ENCODE measurements at regions not wholly inside any gene's neighbourhood (a gene's known extent, or its start where the extent isn't known, plus 50 kb on each side); places are given as distances from the start of the nearest gene placed in this dataset.

- Histone ChIP-seq H3K36me3 (ENCODE audit: control insufficient read depth in 2 of 2, insufficient read depth in 1 of 2, low read length in 2 of 2) (no peaks in the 10 kb centered on the region), H3K9me3 (ENCODE audit: control insufficient read depth, insufficient read depth, low read depth, low read length) (no peaks in the 10 kb centered on the region), H3K4me1 (ENCODE audit: control insufficient read depth, insufficient read depth, low read length) (peaks cover 12% of the 10 kb centered on the region), H3K27ac (ENCODE audit: extremely low read depth, low read depth, low read length) (peak overlapping the region; percentile 58), H3K4me3 (ENCODE audit: low read depth, low read length) (no peak overlapping the region)
- ChIA-PET POLR2A (no interaction called here), CTCF (interaction anchor here (0.7 kb wide), 1 partner anchor 478 kb away, joined by 3 read pairs; no protein-coding TSS in a partner anchor)
- TF ChIP-seq ZNF777 (tag by site-specific recombination; IDR thresholded peaks at IDR 0.05; ENCODE audit: borderline replicate concordance) (no peak), EGR2 (tag by site-specific recombination; IDR thresholded peaks at IDR 0.05; ENCODE audit: low read depth) (no peak), PATZ1 (tag by site-specific recombination; IDR thresholded peaks at IDR 0.05) (0 out of 2 replicates have a peak, but pooled peaks have one; percentile 15), ZNF548 (tag by site-specific recombination; IDR thresholded peaks at IDR 0.05) (no peak), ZNF223 (tag by site-specific recombination; IDR thresholded peaks at IDR 0.05) (no peak), ZNF830 (tag by site-specific recombination; IDR thresholded peaks at IDR 0.05; ENCODE audit: low read depth) (no peak), ZFP41 (tag by site-specific recombination; IDR thresholded peaks at IDR 0.05; ENCODE audit: borderline replicate concordance) (no peak), ZNF157 (tag by site-specific recombination; IDR thresholded peaks at IDR 0.05) (no peak), ZNF37A (tag by site-specific recombination; IDR thresholded peaks at IDR 0.05) (no peak), ZNF239 (tag by site-specific recombination; IDR thresholded peaks at IDR 0.05) (no peak), ZNF266 (tag by site-specific recombination; IDR thresholded peaks at IDR 0.05; ENCODE audit: low read depth) (no peak), PBX3 (CRISPR knock-in tag; IDR thresholded peaks at IDR 0.05) (no peak), BCL11A (tag by site-specific recombination; IDR thresholded peaks at IDR 0.05; ENCODE audit: low read depth) (peak; percentile 66; the same call in 1 of the 2 replicates), ZNF530 (tag by site-specific recombination; IDR thresholded peaks at IDR 0.05; ENCODE audit: low read depth) (no peak), ZNF248 (tag by site-specific recombination; IDR thresholded peaks at IDR 0.05) (no peak), OSR2 (tag by site-specific recombination; IDR thresholded peaks at IDR 0.05) (peak; percentile 99), SP7 (tag by site-specific recombination; IDR thresholded peaks at IDR 0.05) (peak; percentile 71), OVOL3 (tag by site-specific recombination; IDR thresholded peaks at IDR 0.05) (peak; percentile 91), ZNF221 (tag by site-specific recombination; IDR thresholded peaks at IDR 0.05; ENCODE audit: borderline replicate concordance) (no peak), ZNF639 (tag by site-specific recombination; IDR thresholded peaks at IDR 0.05) (no peak), ZNF140 (tag by site-specific recombination; IDR thresholded peaks at IDR 0.05) (no peak), ZNF623 (tag by site-specific recombination; IDR thresholded peaks at IDR 0.05) (no peak), KLF1 (tag by site-specific recombination; IDR thresholded peaks at IDR 0.05) (peak; percentile 95), SCRT1 (tag by site-specific recombination; IDR thresholded peaks at IDR 0.05; ENCODE audit: borderline replicate concordance) (peak; percentile 86), ZNF518A (tag by site-specific recombination; conservative IDR thresholded peaks at IDR 0.05; ENCODE audit: low read depth) (no peak), RBAK (tag by site-specific recombination; IDR thresholded peaks at IDR 0.05) (no peak), ZNF660 (tag by site-specific recombination; IDR thresholded peaks at IDR 0.05) (no peak), ZNF26 (tag by site-specific recombination; IDR thresholded peaks at IDR 0.05) (no peak)
Observed at GRCh38 chr1:198837278-198838021, 198.6 kb downstream of the PTPRC start.

Measured in HEK293 (cell line).